GM12891 (cell line): ENCODE measurements at regions not wholly inside any gene's neighbourhood (a gene's known extent, or its start where the extent isn't known, plus 50 kb on each side); places are given as distances from the start of the nearest gene placed in this dataset.

Source experiments
- PAX5 ChIP-seq: IDR thresholded peaks from 2 replicates; pipeline ENCODE4 v1.6.1; 2011; ENCODE audit warnings: low read length, moderate library complexity, mild to moderate bottlenecking; ENCODE audit not compliant: insufficient read depth, severe bottlenecking
- POLR2A ChIP-seq: IDR thresholded peaks from 2 replicates; pipeline ENCODE4 v1.6.1; 2011; ENCODE audit warnings: low read depth, low read length, control low read depth
- POLR2AphosphoS5 ChIP-seq: IDR thresholded peaks from 2 replicates; pipeline ENCODE4 v1.6.1; 2011; ENCODE audit warnings: low read depth, low read length, control low read depth
- POU2F2 ChIP-seq: IDR thresholded peaks from 2 replicates; pipeline ENCODE4 v1.6.1; 2011; ENCODE audit warnings: low read depth, mild to moderate bottlenecking, control low read depth, low read length, moderate library complexity
- SPI1 ChIP-seq: IDR thresholded peaks from 2 replicates; pipeline ENCODE4 v1.6.1; 2011; ENCODE audit warnings: low read depth, low read length, control low read depth
- TAF1 ChIP-seq: IDR thresholded peaks from 2 replicates; pipeline ENCODE4 v1.6.1; 2011; ENCODE audit warnings: low read depth, low read length, control low read depth

GRCh38 chr16:79393127-79393526, 207.4 kb downstream of the MAF start:
- TF ChIP-seq POLR2A (no peak), POU2F2 (no peak), POLR2AphosphoS5 (no peak), TAF1 (no peak), SPI1 (no peak), PAX5 (no peak)
